Endometrium (tissue), 2 donors: ENCODE measurements at regions not wholly inside any gene's neighbourhood (a gene's known extent, or its start where the extent isn't known, plus 50 kb on each side); places are given as distances from the start of the nearest gene placed in this dataset.
"Not testable (repeated sequence)": the region's sequence is repeated elsewhere in the genome, so short reads cannot be mapped to it uniquely, and the experiment has no call there.

Experiments used
- FAIRE-seq: peaks from 2 replicates; lab custom pipeline; 2012; peaks lifted over from hg19 to GRCh38; lab: Jason Lieb, UNC
- donor health status: control.
- donor health status: control.

DNA sequence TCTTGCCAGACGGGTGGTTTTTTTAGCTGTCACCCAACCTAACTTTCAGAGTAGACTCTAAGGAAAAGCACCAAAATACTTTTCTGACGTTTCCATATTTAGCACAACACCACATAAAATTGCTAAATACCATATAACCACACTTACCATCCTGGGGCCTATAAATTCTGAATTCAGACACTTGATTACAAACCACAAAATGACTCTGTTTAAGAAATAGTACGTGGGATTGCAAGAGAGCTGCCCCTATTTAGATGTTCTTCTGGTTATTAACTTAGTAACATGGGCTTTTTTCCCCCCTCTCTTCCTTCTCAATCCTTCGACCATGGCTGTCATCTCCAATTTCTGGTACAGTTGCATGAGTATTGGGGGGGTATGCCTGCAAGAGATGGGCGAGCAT, 287.7 kb downstream of the BMP4 start:
- no peak for FAIRE-seq

DNA sequence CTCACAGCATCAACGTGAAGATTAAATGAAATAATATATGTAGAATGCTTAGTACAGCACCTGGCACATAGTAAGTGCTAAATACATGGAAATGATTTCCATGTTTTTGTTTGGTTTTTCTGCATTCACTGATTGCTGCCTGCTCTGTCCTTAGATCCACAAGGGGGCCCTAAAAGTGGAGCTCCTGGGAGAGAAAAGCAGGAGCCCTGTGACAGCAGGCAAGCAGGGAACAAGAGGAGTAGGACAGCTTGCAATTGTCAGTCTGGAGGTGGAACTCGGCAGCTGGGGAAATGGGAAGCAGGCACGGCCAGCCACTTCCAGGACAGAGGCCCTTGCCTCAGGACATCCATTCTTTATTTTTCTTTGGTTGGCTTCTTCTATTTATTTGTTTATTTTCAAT, 292.9 kb downstream of the BMP4 start:
- FAIRE-seq: no peak

DNA sequence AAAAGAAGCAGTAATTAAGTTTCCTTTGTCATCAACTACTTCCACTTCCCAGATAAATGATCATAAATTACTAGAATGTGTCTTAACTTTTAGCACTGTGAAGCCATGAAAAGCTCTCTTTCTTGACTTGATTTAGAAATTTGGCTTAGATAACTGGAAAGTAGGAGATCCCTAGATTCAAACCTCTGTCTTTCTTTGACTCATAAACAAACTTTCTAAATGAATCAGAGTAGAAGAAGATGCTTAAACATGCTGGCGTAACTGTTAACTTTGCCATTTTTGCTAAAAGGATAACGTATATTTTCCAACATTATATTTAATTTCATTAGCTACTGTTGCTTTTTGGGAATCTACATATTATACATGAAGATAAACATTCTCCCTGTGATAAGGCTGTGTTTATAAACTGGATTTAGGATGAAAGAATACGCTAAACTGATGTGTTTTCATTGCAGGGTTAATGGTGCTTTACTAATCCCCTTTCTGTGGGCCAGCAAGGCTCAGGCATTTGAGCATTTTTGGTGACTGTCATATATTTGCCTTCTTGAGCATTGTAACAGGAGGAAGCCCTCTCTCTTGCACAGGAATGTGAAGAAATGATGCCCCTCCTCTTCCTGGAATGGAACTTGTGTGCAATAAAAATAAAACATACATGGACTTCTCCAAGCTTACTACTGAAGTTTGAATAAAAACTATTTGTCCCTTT, 301.4 kb downstream of the BMP4 start:
- no peak for FAIRE-seq

DNA sequence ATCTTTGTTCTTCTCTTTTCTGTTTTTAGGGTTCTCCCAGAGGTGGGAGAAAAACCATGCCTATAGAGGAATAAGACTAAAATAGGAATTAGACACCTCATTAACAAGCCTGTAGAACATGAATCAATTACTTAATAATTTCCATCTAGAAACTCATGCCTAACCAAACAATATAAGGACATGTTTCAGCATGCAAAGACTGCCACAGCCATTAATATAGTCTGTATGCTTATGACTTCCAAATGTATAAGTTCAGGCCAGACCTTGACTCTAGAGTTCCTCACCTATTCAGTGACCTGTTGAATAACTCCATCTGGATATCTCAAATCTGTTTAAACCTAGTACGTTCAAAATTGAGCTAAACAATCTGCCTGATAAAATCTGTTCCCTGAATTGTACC, 304.6 kb downstream of the BMP4 start:
- no peak for FAIRE-seq

DNA sequence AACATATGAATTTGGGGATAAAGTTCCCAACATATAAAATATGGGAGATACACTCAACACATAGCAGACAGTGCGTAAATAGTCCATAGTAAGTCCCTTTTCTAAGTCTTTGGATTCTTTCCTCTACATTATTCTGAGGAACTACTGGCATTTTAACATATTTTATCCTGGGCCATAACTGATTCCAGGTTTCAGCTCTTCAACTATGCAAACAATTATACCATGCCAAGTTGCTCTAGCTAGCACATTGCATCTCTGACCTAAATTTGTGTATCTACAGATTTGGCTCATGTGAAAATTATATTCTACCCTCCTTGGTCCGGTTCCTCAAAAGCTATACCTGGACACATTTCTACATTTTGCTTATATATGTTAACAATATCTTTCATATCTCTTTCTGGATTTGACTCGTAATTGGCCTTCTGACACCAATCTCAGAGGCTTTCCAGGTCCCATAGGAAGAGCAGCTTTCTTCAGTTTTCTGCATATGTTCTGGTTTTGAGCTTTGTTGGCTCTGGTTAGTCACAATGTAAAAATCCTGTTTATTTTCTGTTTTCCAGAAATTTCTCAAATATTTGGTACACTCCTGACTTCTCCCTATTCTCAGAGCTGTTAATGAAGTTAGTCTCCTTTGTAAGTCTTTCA, 305.4 kb downstream of the BMP4 start:
- FAIRE-seq: no peak

DNA sequence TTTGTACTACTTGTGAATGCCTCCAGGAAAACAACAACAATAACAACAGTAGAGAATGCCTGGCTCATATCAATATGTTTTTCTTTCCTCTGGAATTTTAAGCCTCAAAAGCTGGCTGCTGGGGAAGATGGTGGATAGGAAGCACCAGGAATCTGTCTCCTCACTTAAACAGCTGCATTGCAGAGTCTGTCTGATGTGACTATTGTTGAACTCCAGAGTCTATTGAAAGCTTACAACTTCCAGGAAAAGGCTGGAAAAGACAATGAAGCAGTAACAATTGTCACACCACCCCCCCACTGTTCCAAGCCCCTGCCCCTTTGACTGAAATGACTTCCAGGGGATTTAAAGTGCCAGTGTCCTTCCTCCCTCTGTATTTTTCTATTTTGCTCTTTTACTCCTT, 309.7 kb downstream of the BMP4 start:
- FAIRE-seq: no peak

DNA sequence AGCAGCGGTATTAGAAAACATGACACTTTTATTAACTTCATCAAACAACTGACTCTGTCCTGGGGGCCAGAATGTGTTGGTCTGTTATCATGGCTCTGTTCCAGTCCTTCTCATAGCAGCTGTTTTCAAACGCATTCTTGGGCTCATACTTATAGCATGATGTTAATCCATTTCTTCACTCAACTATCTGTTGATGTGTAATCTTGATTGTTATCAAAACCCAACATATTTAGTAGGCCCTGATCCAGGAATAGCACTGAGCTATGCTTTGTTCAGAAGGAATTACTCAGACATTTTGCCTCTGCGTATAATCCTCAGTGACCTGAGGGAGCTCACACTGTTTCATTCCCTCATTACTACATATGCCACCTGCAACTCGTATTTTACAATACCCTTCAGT, 315.9 kb downstream of the BMP4 start:
- no peak for FAIRE-seq

DNA sequence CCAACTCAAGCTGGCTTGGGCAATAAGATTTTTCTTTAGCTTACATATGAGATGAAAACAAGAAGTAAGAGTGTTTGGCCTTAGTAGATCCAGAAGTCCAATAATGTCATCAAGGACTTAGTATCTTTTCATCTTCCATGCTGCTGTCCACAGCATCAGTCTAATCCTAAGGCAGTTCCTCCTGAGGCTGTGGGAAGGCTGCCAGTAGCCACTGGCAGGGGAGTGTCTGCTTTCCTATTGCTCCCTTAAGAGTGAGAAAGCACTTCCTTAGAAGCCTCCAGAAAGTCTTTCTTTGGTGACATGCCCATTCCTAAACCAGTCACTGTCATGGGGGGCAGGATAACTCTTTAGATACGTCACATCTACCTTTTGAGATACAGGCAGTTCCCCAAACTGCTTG, 317.7 kb downstream of the BMP4 start:
- no peak for FAIRE-seq

DNA sequence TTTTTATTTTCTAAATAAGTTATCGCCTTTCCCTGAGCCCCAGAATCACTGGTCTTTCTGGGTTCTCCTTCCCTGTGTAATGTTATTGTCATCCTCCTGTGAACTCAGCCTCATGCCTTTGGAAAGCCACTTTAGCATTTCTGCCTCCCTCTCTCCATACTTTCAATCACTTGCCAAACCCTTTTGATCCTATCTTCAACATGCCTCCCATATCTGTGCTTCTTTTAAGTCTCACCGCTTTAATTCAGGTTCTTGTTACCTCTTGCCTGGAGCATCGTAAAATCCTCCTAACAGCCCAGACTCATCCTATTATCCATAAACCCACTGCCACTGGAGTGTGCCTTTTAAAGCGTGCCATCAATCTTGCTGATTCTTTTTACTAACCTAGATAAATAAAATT, 321.8 kb downstream of the BMP4 start:
- no peak for FAIRE-seq

DNA sequence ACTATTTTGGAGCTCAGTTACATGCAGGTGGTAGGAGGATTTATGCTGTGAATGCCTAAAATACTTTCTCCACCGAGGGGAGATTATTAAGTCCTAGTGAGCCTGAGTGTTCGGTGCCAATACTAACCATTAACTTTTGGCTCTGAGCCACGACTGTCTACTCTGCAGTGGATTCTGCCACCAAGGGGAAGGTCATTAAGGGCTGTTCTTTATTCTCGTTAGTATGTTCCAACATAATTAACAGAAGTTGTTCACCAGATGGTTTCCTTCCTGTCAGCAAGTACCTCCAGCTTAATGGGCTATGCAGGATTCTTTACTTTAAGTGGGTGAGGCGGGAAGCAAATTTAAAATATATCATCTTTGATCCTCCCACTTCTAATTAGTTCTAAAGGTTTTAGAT, 326.3 kb downstream of the BMP4 start:
- FAIRE-seq: no peak

DNA sequence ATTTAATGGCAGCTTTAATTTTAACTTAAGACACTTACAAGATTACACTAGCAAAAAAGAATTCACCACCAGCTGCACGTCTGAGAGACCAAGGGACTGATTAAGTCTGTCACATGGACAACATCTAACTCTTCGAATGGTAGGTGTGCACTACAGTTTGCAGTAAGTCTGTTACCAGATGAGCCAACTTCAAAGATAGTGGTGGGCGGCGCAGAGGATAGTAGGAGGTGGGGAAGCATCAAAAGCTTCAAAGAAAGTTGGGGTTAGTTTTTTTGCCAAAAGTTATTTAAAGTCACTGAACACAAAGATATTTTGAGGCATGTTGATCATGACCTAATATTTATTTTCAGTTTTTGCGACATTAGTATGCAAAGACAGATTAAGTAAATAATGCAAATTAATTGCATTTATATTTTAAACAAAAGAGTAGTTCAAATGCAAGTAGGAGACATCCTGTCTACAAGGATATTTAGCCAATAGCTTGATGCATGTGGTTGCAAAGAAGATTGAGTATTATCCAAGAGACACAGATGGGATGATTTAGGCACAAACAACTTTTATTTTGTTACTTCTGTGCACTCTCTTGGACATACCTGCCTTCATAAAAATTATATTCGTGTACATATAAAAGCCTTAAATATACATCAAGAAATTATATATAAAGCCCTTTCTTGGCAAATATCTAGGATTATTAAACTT, 327.7 kb downstream of the BMP4 start:
- FAIRE-seq: no peak

DNA sequence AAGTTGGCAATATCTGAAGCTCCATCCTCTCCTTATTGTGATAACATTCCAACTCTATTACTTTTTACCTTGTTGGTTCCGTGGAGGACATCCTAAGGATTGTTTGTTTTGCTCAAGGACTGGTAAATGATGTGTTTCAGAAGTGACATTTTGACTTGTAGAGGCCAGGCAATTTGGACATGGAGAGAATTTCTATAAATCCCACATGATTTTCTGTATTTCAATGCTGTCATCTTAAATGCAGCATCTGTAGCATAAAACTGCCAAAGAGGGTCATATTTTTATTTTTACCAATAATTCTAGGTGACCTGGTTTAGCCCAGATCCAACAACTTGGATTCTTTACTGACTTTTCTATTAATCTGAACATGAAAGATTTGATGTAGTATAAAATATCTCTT, 328.4 kb downstream of the BMP4 start:
- FAIRE-seq: no peak

DNA sequence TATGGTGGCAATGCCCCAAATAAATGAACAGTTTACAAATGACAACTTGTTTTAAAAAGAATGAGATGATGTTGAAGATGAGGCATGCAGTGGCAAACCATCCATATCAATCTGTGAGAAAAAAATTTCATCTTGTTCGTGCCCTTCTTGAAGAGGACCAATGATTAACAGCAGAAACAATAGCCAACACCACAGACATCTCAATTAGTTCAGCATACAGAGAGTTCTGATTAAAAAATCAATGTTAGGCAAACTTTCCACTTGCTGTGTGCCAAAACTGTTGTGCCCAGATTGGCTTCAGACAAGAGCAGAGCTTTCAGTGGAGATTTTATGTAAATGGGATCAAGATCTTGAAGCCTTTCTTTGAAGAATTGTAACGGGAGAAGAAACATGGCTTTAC, 329.9 kb downstream of the BMP4 start:
- FAIRE-seq: no peak

DNA sequence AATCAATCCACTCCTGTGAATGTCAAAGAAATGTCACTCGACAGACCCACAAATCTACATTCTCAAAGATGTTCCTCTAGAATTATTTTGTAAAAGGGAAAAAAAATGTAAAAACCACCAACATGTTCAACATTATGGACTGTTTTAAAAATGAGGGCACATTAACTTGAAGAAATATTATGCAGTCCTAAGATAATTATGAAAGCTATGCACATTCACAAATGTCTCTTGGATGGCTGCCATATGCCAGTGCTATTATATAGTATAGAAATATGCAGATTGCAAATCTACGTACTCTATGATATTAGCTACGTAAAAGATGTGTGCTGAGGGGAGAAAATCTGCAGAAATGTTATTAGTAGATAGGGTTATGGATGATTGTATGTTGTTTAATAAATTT, 334.2 kb downstream of the BMP4 start:
- no peak for FAIRE-seq

DNA sequence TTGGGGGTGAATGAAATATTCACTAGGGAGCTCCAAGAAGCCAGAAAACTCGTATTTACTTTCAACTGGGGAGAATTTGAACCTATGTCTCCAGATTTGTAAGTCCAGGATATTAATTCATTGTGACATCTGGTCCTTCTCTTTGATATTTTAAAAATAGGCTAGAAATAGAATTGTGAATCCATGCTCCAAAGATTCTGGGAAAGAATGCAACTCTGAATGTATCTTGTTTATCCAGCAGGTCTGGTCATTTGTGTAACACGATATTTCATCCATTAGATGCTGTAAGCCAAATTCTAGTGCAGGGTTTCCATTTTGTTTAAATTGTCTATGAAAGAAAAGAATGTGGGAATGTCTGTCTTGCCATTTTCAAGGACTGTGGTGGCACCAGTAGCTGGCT, 334.7 kb downstream of the BMP4 start:
- no peak for FAIRE-seq

DNA sequence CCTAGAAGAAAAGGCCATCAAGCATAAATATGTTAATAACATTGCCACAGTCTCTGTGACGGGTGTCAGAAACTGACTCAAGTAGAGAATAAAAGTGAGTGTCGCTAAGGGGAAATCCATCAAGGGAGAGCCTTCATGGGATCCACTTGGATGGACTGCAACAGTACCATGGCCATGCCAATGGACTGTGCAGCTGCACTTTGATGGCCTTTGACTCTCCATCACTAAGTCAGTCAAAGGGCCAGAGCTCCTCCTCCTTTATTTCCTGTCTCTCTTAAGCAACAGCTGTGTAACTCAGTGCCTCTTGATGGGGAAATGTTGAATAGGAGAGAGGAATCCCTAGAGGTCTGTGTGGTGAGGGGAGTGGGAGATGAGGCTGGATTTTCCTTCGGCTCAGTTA, 335.2 kb downstream of the BMP4 start:
- no peak for FAIRE-seq

DNA sequence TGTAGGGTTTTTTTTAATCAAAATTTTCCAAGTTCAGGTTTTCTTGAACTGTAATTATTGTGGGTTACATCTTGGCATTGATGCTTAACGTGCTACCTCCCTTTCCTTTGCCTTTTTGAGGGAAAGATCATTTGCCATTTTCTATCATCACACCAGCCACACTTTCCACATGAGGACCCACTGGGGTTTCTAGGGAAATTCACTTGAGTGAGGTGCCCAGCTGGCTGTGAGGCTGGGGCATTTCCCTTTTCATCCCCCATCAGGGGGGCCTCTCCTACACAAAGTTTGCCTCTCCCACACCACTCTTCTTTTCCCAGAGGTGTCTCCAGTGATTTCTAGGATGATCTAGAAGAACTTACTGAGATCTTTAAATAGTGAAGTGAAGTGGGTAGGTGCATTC, 335.7 kb downstream of the BMP4 start:
- FAIRE-seq: no peak

DNA sequence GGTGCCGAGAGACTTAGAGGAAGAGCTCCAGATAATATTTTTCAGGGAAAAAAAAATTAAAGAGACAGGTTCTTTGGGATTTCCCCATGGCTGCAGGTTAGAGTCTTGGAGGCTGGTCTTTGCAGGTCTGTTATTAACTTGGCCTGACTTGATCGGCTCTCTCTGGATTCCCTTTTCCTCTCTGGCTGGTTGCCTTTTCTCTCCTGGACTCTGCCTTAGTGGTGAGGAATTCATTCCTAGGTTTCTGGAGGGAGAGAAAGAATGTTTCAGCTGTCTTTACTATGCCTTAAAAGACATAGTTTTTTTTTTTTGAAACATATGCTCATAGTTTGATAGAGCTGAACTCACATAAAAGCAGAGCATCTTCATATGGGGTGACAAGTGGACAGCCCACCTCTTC, 336.3 kb downstream of the BMP4 start:
- FAIRE-seq: no peak

DNA sequence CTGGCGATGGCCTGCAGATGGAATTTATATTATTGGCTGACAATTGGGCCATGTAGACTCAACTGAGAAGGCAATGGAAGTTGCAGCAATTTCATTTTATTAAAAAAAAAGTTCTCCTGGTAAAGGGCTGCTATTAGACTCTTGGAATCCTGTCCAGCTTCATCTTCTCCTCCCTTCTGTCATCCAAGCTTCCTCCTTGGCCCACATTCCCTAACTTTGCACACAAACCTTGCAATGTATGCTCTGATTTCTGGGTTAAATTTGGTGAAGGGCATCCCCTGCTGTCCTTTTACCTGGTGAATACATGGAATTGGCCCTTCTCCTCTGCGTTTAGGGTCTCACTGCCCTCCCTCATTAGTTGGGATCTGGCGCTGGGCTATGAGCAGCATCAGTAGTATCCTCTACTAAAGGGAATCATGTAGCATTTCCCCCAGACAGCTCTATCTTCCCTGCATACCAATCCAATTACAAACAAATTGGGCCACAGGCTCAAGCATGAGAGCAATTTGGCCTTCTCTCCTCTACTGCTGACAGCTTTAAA, 336.9 kb downstream of the BMP4 start:
- no peak for FAIRE-seq

DNA sequence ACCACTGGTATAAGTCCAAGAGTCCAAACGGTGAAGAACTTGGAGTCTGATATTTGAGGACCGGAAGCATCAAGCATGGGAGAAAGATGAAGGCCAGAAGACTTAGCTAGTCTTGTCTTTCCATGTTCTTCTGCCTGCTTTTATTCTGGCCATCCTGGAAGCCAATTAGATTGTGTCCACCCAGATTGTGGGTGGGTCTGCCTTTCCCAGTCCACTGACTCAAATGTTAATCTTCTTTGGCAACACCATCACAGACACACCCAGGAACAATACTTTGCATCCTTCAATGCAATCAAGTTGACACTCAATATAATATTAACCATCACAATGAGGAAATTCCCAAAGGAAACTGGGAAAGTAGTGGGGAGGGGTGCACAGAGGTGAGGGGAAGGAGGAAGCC, 340.1 kb downstream of the BMP4 start:
- FAIRE-seq: not testable (repeated sequence)

DNA sequence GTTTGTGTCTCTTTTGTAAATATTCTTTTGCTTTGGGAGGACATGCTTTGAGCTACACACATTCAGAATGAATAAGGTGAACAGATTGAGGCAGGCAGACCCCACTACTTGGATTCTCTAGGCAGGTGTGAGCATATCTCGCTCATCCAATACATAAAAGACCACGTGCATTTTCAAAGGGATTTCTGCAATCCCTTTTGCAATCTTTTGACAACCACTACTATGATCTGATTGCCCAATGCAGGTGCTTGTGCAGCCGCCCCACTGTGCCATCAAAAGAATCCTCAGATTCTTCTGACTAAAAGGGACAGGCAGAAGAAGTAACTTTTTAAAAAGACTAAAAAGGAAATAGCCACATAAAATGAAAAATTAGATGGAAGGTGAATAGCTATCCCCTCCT, 341.4 kb downstream of the BMP4 start:
- FAIRE-seq: no peak

DNA sequence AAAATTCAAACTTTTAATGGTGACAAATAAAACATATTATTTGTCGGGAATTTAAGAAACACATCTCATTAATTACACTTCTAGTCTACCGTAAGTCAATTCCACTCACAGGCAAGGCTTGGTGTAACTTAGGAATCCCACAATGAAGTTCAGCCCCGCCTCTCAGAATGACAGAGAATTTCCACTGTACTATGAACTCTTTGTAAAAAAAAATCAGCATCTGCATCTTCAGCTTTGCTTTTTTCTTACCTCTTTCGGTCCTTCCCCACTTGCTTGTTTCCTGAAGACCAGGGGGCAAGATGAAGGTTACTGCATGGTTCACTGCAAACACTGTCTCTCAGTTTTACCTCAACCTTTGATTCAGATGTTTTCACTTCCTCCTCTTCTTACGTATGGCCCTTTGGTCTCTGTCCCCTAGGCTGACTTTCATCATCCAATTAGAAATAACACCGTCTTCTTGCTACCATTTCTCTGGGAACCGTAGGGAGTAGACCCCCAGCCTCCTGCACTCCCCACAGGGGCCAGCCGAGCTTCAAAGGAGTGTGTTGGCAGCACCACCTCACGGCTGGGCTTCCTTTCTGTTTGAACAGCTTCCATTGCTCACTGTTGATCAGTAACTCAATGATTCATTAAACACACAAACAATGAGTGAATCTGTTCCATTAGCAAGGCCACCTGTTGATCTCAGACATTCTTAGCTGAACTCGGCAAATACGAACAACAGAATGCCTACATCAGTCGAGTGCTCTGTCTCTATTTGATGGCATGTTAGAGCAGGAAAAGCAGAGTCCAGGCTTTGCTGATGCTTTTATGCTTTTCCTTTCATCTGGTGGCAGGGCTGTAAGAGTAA, 343.0 kb downstream of the BMP4 start:
- no peak for FAIRE-seq

DNA sequence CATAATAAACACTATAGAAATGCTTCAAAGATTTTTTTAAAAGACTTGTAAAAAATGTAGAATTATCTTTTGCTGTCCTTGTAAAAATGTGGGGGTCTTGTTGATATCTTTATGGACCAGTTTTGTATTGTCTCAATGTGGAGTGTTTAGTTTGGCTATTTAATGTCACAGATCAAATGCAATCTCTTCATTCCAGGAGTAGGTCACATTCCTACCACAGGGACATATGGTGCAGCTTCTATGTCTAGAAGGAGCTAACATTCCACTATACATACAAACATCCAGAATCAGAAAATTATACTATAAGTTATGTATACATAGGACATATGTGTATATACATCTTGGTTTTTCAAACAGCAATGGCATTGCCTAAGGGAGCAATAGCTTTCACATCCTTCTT, 345.7 kb downstream of the BMP4 start:
- FAIRE-seq: no peak
